ENCODE measurements at regions not wholly inside any gene's neighbourhood (a gene's known extent, or its start where the extent isn't known, plus 50 kb on each side); places are given as distances from the start of the nearest gene placed in this dataset.
"Not testable (repeated sequence)": the region's sequence is repeated elsewhere in the genome, so short reads cannot be mapped to it uniquely, and the experiment has no call there.

GRCh38 chr18:993560-993959 is 88.9 kb downstream of the ADCYAP1 start:
- DNase-seq (ENCODE audit: insufficient read length, low spot score) (no peak), FAIRE-seq (no peak)

GRCh38 chr18:995629-996028 is 91.0 kb downstream of the ADCYAP1 start:
- DNase-seq (ENCODE audit: insufficient read length, low spot score) (no peak), FAIRE-seq (no peak)

- no peak for DNase-seq (ENCODE audit: insufficient read length, low spot score)
- FAIRE-seq = no peak
These were observed 92.8 kb downstream of the ADCYAP1 start for GRCh38 chr18:997499-997898.

GRCh38 chr18:998936-999335 is 94.3 kb downstream of the ADCYAP1 start:
- DNase-seq (ENCODE audit: insufficient read length, low spot score) = no peak
- FAIRE-seq = no peak

GRCh38 chr18:1002653-1003178 is 98.0 kb downstream of the ADCYAP1 start:
- no peak for FAIRE-seq
- no peak for DNase-seq (ENCODE audit: insufficient read length, low spot score)

- no peak for FAIRE-seq
These were observed 98.8 kb downstream of the ADCYAP1 start for GRCh38 chr18:1003499-1003898.

GRCh38 chr18:1006304-1006703 is 101.6 kb downstream of the ADCYAP1 start:
- no peak for FAIRE-seq
- DNase-seq (ENCODE audit: insufficient read length, low spot score) = no peak

More at GRCh38 chr18:1003499-1003898, 98.8 kb downstream of the ADCYAP1 start:
- DNase-seq (ENCODE audit: insufficient read length, low spot score) = no peak

GRCh38 chr18:1006965-1007364 is 102.3 kb downstream of the ADCYAP1 start:
- no peak for FAIRE-seq
- no peak for DNase-seq (ENCODE audit: insufficient read length, low spot score)

- FAIRE-seq (no peak), DNase-seq (ENCODE audit: insufficient read length, low spot score) (no peak)
These were observed 106.7 kb downstream of the ADCYAP1 start for GRCh38 chr18:1011349-1011748.

- FAIRE-seq = no peak
- no peak for DNase-seq (ENCODE audit: insufficient read length, low spot score)
These were observed 108.1 kb downstream of the ADCYAP1 start for GRCh38 chr18:1012775-1013174.

GRCh38 chr18:1013951-1014350 is 109.3 kb downstream of the ADCYAP1 start:
- DNase-seq (ENCODE audit: insufficient read length, low spot score) = no peak
- no peak for FAIRE-seq

GRCh38 chr18:1014509-1014908 is 109.8 kb downstream of the ADCYAP1 start:
- FAIRE-seq (no peak), DNase-seq (ENCODE audit: insufficient read length, low spot score) (no peak)

- FAIRE-seq (no peak), DNase-seq (ENCODE audit: insufficient read length, low spot score) (no peak)
These were observed 110.4 kb downstream of the ADCYAP1 start for GRCh38 chr18:1014951-1015624.

- no peak for FAIRE-seq
- DNase-seq (ENCODE audit: insufficient read length, low spot score) = no peak
These were observed 111.1 kb downstream of the ADCYAP1 start for GRCh38 chr18:1015777-1016176.

GRCh38 chr18:1017227-1018058 is 112.8 kb downstream of the ADCYAP1 start:
- FAIRE-seq (no peak), DNase-seq (ENCODE audit: insufficient read length, low spot score) (no peak)

- no peak for FAIRE-seq
- no peak for DNase-seq (ENCODE audit: insufficient read length, low spot score)
These were observed 113.6 kb downstream of the ADCYAP1 start for GRCh38 chr18:1018181-1018681.

- no peak for DNase-seq (ENCODE audit: insufficient read length, low spot score)
- FAIRE-seq = no peak
These were observed 114.5 kb downstream of the ADCYAP1 start for GRCh38 chr18:1019191-1019590.

GRCh38 chr18:1020731-1021344 is 116.2 kb downstream of the ADCYAP1 start:
- DNase-seq (ENCODE audit: insufficient read length, low spot score) (no peak), FAIRE-seq (no peak)

GRCh38 chr18:1026930-1027329 is 122.3 kb downstream of the ADCYAP1 start:
- no peak for FAIRE-seq

GRCh38 chr18:1033092-1033491 is 128.4 kb downstream of the ADCYAP1 start:
- not testable (repeated sequence) for DNase-seq (ENCODE audit: insufficient read length, low spot score); FAIRE-seq

More at GRCh38 chr18:1026930-1027329, 122.3 kb downstream of the ADCYAP1 start:
- DNase-seq (ENCODE audit: insufficient read length, low spot score) = no peak

GRCh38 chr18:1034971-1035370 is 130.3 kb downstream of the ADCYAP1 start:
- FAIRE-seq (no peak), DNase-seq (ENCODE audit: insufficient read length, low spot score) (no peak)
